HG03460 (cell line): ENCODE measurements at regions not wholly inside any gene's neighbourhood (a gene's known extent, or its start where the extent isn't known, plus 50 kb on each side); places are given as distances from the start of the nearest gene placed in this dataset.

Source experiments
- ATAC-seq: cut with Tn5 transposase; IDR thresholded peaks from one replicate; pipeline ENCODE4 v1.9.1; 2021; ENCODE audit not compliant: unreplicated experiment

- no peak for ATAC-seq
These were observed 100.2 kb upstream of the CASZ1 start for GRCh38 chr1:10896673-10897072.

DNA sequence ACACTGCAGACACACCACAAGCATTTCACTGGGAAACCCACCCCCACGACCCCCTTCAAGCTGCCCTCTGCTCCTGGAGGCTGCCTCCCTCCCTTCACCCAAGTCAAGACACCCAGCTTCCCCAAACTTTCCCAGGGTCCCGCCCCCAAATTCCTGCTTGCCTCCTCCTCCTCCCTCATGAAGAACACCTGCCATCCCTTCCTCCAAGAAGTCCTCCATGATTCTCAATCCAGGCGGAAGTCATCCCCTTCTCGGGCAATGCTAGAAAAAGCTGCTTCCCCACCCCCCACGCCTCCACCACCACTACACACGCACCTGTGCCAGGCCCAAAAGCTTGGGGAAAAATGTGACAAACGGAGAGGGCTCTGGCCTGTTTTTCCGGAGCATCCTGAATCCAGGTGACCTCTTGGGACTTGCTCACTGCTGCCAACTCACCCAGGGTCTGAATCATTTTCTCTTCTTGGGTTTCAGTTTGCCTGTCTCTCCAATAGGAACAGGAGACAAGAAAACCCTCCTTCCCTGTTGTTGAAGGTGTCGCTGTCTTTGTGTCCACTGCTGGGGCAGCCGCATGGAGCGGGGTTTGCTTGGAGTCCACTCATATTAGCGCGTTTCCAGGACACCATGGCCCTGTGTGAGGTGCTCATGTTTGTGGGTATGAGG, 101.0 kb upstream of the CASZ1 start:
- ATAC-seq, result no peak

DNA sequence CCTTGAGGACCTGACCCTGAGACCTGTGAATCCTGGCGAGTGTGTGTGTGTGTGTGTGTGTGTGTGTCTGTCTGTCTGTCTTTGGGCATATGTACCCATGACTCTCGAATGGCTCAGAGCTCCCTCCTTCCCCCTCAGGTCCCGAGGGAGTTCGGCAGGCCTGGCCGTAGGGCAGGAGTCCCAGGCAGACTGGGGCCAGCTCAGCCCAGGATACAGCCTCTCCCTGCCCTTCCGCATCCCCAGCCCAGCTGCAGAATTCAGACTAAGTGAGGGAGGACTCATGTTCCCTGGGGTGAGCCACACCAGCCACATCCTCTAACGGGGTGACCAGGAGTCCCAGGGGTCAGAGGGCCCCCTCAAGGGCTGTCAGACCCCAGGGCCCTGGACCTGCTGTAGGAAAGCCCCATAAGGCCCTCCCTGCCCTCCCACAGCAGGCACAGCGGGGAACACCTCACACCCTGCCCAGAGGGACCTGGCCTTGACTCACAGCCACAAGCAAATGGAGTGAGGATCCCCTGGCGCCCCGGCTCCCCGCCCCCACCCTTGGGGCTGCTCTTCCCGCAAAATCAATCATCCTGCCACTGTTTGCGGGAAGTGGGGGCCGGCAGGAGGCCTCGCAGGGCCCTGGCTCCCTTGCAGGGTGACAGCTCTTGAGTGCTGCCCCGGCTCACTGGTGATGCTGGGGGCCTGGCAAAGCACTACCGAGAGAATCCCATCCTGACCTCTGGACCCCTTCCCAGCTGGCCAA, 101.7 kb upstream of the CASZ1 start:
- no peak for ATAC-seq

DNA sequence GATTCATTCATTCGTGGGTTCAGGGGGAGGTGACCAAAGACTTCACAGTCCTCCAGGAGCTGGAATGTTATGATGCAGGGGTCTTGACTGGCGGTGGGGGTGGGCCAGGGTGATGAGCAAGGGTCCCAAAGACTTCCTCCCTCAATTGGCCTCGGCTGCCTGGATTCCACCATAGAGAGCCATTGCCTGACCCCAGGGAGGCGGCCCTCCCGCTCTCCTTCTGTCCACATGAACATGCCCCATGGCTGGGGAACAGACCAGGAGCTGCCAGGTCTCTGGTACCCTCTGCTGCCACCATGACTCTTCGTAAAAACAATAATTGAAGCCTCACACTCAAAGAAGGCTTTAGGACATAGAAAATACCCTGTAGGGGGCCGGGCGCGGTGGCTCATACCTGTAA, 102.5 kb upstream of the CASZ1 start:
- no peak for ATAC-seq

- ATAC-seq, result no peak
These were observed 103.2 kb upstream of the CASZ1 start for GRCh38 chr1:10899490-10900250.

GRCh38 chr1:10900251-10900651, 103.8 kb upstream of the CASZ1 start:
- ATAC-seq, result no peak

DNA sequence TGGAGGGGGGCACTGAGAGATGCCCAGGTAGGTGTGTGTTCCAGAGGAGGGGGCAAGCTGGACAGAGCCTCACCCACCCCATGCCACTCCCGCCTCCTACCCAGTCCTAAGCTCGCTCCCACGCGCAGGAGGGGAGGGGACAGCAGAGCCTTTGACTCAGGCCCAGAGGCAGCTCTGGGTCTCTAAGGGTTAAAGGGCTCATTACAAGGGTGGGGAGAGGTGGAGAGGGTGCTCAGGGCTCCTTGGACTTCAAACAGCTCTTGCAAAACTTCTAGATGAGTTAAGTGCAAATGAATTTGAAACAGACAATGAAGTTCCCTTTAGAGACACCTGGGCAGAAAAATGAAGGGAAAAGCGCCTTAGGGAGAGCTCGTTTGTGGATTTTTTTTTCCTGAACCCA, 104.2 kb upstream of the CASZ1 start:
- no peak for ATAC-seq

GRCh38 chr1:10901091-10901890, 104.8 kb upstream of the CASZ1 start:
- no peak for ATAC-seq

- ATAC-seq, result no peak
These were observed 105.7 kb upstream of the CASZ1 start for GRCh38 chr1:10901891-10902805.

- no peak for ATAC-seq
These were observed 107.0 kb upstream of the CASZ1 start for GRCh38 chr1:10903421-10903820.

GRCh38 chr1:10903821-10904220, 107.4 kb upstream of the CASZ1 start:
- no peak for ATAC-seq

DNA sequence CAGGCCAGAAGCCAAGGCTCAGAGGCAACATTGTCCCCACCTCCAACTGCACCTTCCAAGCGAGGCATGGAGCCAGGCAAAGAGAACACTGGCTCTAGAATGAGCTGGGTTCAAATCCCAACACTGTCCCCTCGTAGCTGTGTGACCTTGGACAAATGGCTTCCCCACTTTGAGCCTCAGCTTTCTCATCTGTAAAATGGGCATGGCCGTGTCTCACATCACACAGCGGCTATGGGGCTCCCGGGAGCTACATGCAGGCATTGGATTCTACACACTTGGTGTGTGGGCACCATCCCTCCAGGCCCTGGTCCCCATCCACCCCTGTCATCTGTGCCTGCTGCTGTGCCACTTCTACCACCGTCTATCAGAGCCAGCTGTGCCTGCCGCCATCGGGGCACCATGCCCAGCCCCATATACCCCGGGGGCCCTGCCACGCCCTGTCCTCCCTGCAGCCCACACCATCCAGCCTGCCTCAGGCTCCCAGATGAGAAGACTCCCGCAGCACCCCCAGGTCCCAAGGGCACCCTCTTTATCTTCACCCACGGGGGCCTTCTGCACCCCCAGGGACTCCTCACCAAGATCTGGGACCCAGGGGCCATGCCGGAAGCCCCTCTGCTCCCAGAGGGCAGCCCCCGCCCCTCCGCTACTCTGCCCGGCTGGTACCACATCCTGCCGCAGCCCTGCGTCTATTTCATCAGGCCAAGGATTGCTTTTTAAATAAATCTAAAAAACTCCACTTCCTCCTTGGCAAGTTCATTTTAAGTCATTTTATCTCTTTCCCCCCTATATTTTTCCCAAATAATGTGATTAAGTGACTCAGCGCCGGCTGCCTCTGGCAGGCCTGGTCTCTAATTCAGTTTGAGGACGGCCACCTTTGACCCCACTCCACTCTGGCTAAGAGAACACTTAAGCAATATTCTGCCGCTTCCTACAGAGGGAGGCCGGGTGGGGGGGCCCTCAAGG, 107.8 kb upstream of the TARDBP start:
- no peak for ATAC-seq

GRCh38 chr1:10905841-10906655, 106.4 kb upstream of the TARDBP start:
- ATAC-seq, result no peak

- no peak for ATAC-seq
These were observed 105.5 kb upstream of the TARDBP start for GRCh38 chr1:10906866-10907519.

DNA sequence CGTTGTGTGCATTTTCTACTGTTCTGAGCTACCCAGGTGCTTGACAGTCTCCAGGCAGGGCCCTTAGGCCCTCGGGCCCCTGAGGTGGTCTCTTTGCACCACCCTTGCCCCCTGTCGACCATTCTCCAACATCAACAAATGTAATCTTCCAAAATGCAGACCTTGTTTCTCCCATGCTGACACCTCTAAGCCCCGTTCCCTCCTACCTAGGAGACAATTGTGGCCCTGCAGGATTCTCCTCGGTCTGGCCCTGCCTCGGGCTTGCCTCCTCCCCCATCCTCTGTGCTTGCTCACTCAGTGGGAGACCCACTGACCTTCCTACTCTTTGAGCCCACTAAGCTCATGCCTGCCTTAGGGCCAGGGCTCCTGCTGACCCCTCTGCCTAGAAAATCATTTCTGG, 104.2 kb upstream of the TARDBP start:
- ATAC-seq, result no peak

GRCh38 chr1:10909697-10910680, 102.5 kb upstream of the TARDBP start:
- no peak for ATAC-seq
